ENCODE measurements at regions not wholly inside any gene's neighbourhood (a gene's known extent, or its start where the extent isn't known, plus 50 kb on each side); places are given as distances from the start of the nearest gene placed in this dataset.

GRCh38 chr17:72004611-72005331 is 116.0 kb upstream of the SOX9 start:
- intact Hi-C loops (cut with micrococcal nuclease) (no loop called here), in situ Hi-C loops (cut with MboI; ENCODE audit: low sequenced_read_pairs) (no loop called here), dilution Hi-C loops (cut with HindIII; ENCODE audit: low sequenced_read_pairs, unreplicated experiment) (no loop called here)
- Histone ChIP-seq H4K5ac (ENCODE audit: low read depth, low read length) (no peak overlapping the region), H4K91ac (ENCODE audit: insufficient read depth, low read depth, low read length) (no peak overlapping the region), H3K14ac (replicated peaks; ENCODE audit: low read depth, low read length) (no peak overlapping the region), H3K36me3 (ENCODE audit: control insufficient read depth, insufficient read depth, low read length) (no peaks in the 10 kb centered on the region), H4K20me1 (ENCODE audit: insufficient read depth, low read length) (no peaks in the 10 kb centered on the region), H3K9me1 (ENCODE audit: insufficient read depth, low read length) (no peaks in the 10 kb centered on the region), H3K9ac (ENCODE audit: low read depth, low read length) (no peak overlapping the region), H2AFZ (replicated peaks; ENCODE audit: low read length, poor library complexity) (no peak overlapping the region), H3K4me3 (ENCODE audit: insufficient read depth, low read depth, low read length) (no peak overlapping the region), H2AK9ac (replicated peaks; ENCODE audit: low read depth, low read length, poor library complexity) (no peak overlapping the region), H2AK5ac (ENCODE audit: low read depth, low read length) (no peak overlapping the region), H3K27me3 (ENCODE audit: control insufficient read depth, insufficient read depth, low read length) (no peaks in the 10 kb centered on the region), H3K23ac (ENCODE audit: low read depth, low read length) (no peak overlapping the region), H3K9me3 (ENCODE audit: control insufficient read depth, insufficient read depth, low read length) (no peaks in the 10 kb centered on the region), H3K56ac (ENCODE audit: extremely low read depth, insufficient read depth, low read length) (no peak overlapping the region), H2BK120ac (ENCODE audit: low read depth, low read length) (no peak overlapping the region), H3K27ac (ENCODE audit: insufficient read depth, low read length) (no peak overlapping the region), H3K4me2 (ENCODE audit: low read depth, low read length) (no peak overlapping the region), H2BK20ac (ENCODE audit: low read depth, low read length) (no peak overlapping the region), H4K8ac (ENCODE audit: low read depth in 2 of 2, low read length in 2 of 2) (no peak overlapping the region), H3K4ac (ENCODE audit: low read depth, low read length) (no peak overlapping the region), H3K4me1 (ENCODE audit: control insufficient read depth, insufficient read depth, low read length) (peaks cover 2% of the 10 kb centered on the region), H3K79me1 (ENCODE audit: low read depth in 1 of 2, low read length in 2 of 2) (no peaks in the 10 kb centered on the region), H2BK5ac (ENCODE audit: low read depth, low read length, poor library complexity, severe bottlenecking) (no peak overlapping the region), H2BK15ac (ENCODE audit: low read depth, low read length) (no peak overlapping the region), H3K18ac (ENCODE audit: low read depth, low read length) (no peak overlapping the region)
- no CpG with 5 or more reads among the region's 10 CpGs for WGBS, 2 experiments (ENCODE audit: extremely low coverage in 2 of 2, insufficient read length in 1 of 2)
- CTCF ChIA-PET: interaction anchor here (0.6 to 0.7 kb wide), 2 partner anchors 517 to 580 kb away, joined by 3 read pairs; no protein-coding TSS in a partner anchor
- ATAC-seq (ENCODE audit: low read depth) (no peak), DNase-seq (no peak)
- POLR2A ChIA-PET (ENCODE audit: unreplicated experiment): no interaction called here
- no TSS peak for BruUV-seq (replicated peaks)
- no peak for TF ChIP-seq RAD21 (IDR thresholded peaks at IDR 0.05; ENCODE audit: low read length)
- TF ChIP-seq MAZ (IDR thresholded peaks at IDR 0.05; ENCODE audit: borderline replicate concordance, low read depth, low read length): no peak
- TF ChIP-seq SMC3 (IDR thresholded peaks at IDR 0.05; ENCODE audit: low read depth, low read length): no peak
- no peak for TF ChIP-seq RCOR1 (IDR thresholded peaks at IDR 0.05; ENCODE audit: insufficient replicate concordance, low read length)
- TF ChIP-seq MAFK (IDR thresholded peaks at IDR 0.05; ENCODE audit: low read depth, low read length): no peak
- TF ChIP-seq USF2 (IDR thresholded peaks at IDR 0.05; ENCODE audit: low read depth, low read length): no peak
- TF ChIP-seq ELK1 (IDR thresholded peaks at IDR 0.05; ENCODE audit: borderline replicate concordance, low read depth, low read length): no peak
- TF ChIP-seq BHLHE40 (IDR thresholded peaks at IDR 0.05; ENCODE audit: low read depth, low read length): no peak
- no peak for TF ChIP-seq CTCF (conservative IDR thresholded peaks at IDR 0.05; ENCODE audit: low read depth, low read length)
- TF ChIP-seq CEBPB (IDR thresholded peaks at IDR 0.05; ENCODE audit: low read depth, low read length): no peak

Measured in IMR-90 (cell line).